8988T (cell line): ENCODE measurements at regions not wholly inside any gene's neighbourhood (a gene's known extent, or its start where the extent isn't known, plus 50 kb on each side); places are given as distances from the start of the nearest gene placed in this dataset.

Source experiments
- DNase-seq: peaks from one replicate; pipeline ENCODE4 v3.0.0; 2011

GRCh38 chr7:12518920-12519681 lies 51.4 kb upstream of the SCIN start:
- no peak for DNase-seq

- DNase-seq, result no peak
These were observed 50.9 kb upstream of the SCIN start for GRCh38 chr7:12519682-12520009.
